ENCODE measurements at regions not wholly inside any gene's neighbourhood (a gene's known extent, or its start where the extent isn't known, plus 50 kb on each side); places are given as distances from the start of the nearest gene placed in this dataset.

GRCh38 chr16:9438991-9439390 lies 347.5 kb downstream of the HAPSTR1 start:
- no peak for FAIRE-seq
- Histone ChIP-seq H3K79me2 (ENCODE audit: control insufficient read depth, insufficient read depth, low read length) (no peaks in the 10 kb centered on the region), H4K20me1 (replicated peaks; ENCODE audit: control insufficient read depth, extremely low read depth, insufficient read depth, low read length) (no peaks in the 10 kb centered on the region), H3K27ac (ENCODE audit: insufficient read depth, low read depth, low read length) (no peak overlapping the region), H3K27me3 (ENCODE audit: control insufficient read depth in 2 of 2, insufficient read depth in 2 of 2, low read length in 2 of 2) (no peaks in the 10 kb centered on the region), H3K4me3 (replicated peaks in 1 of 3; ENCODE audit: insufficient read depth in 1 of 3, low read depth in 1 of 3, low read length in 3 of 3) (no peak overlapping the region), H3K4me2 (ENCODE audit: insufficient read depth, low read length) (no peak overlapping the region), H3K9ac (replicated peaks; ENCODE audit: extremely low read depth, insufficient read depth, low read length) (no peak overlapping the region), H3K36me3 (ENCODE audit: control insufficient read depth in 2 of 2, extremely low read depth in 1 of 2, insufficient read depth in 2 of 2, low read length in 2 of 2) (no peaks in the 10 kb centered on the region), H3K4me1 (ENCODE audit: control insufficient read depth, extremely low read depth, insufficient read depth, low read length) (no peaks in the 10 kb centered on the region), H3K9me3 (replicated peaks; ENCODE audit: control insufficient read depth, insufficient read depth, low read length) (no peaks in the 10 kb centered on the region), H2AFZ (ENCODE audit: low read depth, low read length) (no peak overlapping the region), H3K9me1 (replicated peaks; ENCODE audit: control insufficient read depth, extremely low read depth, insufficient read depth, low read length) (no peaks in the 10 kb centered on the region)
- intact Hi-C loops (cut with micrococcal nuclease) (no loop called here), dilution Hi-C loops (cut with MboI; ENCODE audit: extremely low pct_ligation_motif_present, low sequenced_read_pairs) (no loop called here)
- no peak for TF ChIP-seq POLR2AphosphoS5 (IDR thresholded peaks at IDR 0.05; ENCODE audit: insufficient read depth, low read depth, low read length)
- no peak for DNase-seq (ENCODE audit: low read depth, low spot score)
- CTCF ChIA-PET = no interaction called here
- POLR2A ChIA-PET = no interaction called here
- no TSS peak for BruUV-seq (replicated peaks)

- H3K4me2 ChIP-seq (ENCODE audit: insufficient read depth, low read length) = no peak overlapping the region
- no peaks in the 10 kb centered on the region for H3K27me3 ChIP-seq (ENCODE audit: control insufficient read depth in 2 of 2, insufficient read depth in 2 of 2, low read length in 2 of 2)
- no peaks in the 10 kb centered on the region for H3K9me1 ChIP-seq (replicated peaks; ENCODE audit: control insufficient read depth, extremely low read depth, insufficient read depth, low read length)
- DNase-seq (ENCODE audit: low read depth, low spot score) = no peak
- H4K20me1 ChIP-seq (replicated peaks; ENCODE audit: control insufficient read depth, extremely low read depth, insufficient read depth, low read length) = no peaks in the 10 kb centered on the region
- intact Hi-C loops (cut with micrococcal nuclease) = no loop called here
- dilution Hi-C loops (cut with MboI; ENCODE audit: extremely low pct_ligation_motif_present, low sequenced_read_pairs) = no loop called here
- no TSS peak for BruUV-seq (replicated peaks)
- no peak overlapping the region for H3K4me3 ChIP-seq (replicated peaks in 1 of 3; ENCODE audit: insufficient read depth in 1 of 3, low read depth in 1 of 3, low read length in 3 of 3)
- CTCF ChIA-PET = no interaction called here
- no peaks in the 10 kb centered on the region for H3K4me1 ChIP-seq (ENCODE audit: control insufficient read depth, extremely low read depth, insufficient read depth, low read length)
- no peak overlapping the region for H3K27ac ChIP-seq (ENCODE audit: insufficient read depth, low read depth, low read length)
- H3K79me2 ChIP-seq (ENCODE audit: control insufficient read depth, insufficient read depth, low read length) = no peaks in the 10 kb centered on the region
- no peaks in the 10 kb centered on the region for H3K9me3 ChIP-seq (replicated peaks; ENCODE audit: control insufficient read depth, insufficient read depth, low read length)
- no peaks in the 10 kb centered on the region for H3K36me3 ChIP-seq (ENCODE audit: control insufficient read depth in 2 of 2, extremely low read depth in 1 of 2, insufficient read depth in 2 of 2, low read length in 2 of 2)
- no peak for FAIRE-seq
- no peak overlapping the region for H2AFZ ChIP-seq (ENCODE audit: low read depth, low read length)
- TF ChIP-seq MAX (IDR thresholded peaks at IDR 0.05; ENCODE audit: insufficient read depth, insufficient read length) (no peak), MYC (IDR thresholded peaks at IDR 0.05; ENCODE audit: low read depth, low read length) (no peak)
- POLR2A ChIA-PET = no interaction called here
- H3K9ac ChIP-seq (replicated peaks; ENCODE audit: extremely low read depth, insufficient read depth, low read length) = no peak overlapping the region
These were observed 349.6 kb downstream of the HAPSTR1 start for GRCh38 chr16:9441012-9441411.
